ENCODE measurements at regions not wholly inside any gene's neighbourhood (a gene's known extent, or its start where the extent isn't known, plus 50 kb on each side); places are given as distances from the start of the nearest gene placed in this dataset.
"Not testable (repeated sequence)": the region's sequence is repeated elsewhere in the genome, so short reads cannot be mapped to it uniquely, and the experiment has no call there.

GRCh38 chr4:119437515-119437914, 115.6 kb upstream of the FABP2 start:
- not testable (repeated sequence) for H3K27me3 Mint-ChIP-seq, H3K27ac Mint-ChIP-seq, H3K36me3 Mint-ChIP-seq, H3K4me1 Mint-ChIP-seq, H3K9me3 Mint-ChIP-seq, H3K4me3 Mint-ChIP-seq

- not testable (repeated sequence) for H3K4me3 Mint-ChIP-seq, H3K27me3 Mint-ChIP-seq, H3K36me3 Mint-ChIP-seq, H3K4me1 Mint-ChIP-seq, H3K9me3 Mint-ChIP-seq
- peak overlapping the region in 1 of 3 donors; percentile 27 for H3K27ac Mint-ChIP-seq
Observed at GRCh38 chr4:119408561-119409224, 86.8 kb upstream of the FABP2 start.

GRCh38 chr4:119406721-119407460, 85.0 kb upstream of the FABP2 start:
- H3K4me1 Mint-ChIP-seq, H3K27ac Mint-ChIP-seq, H3K36me3 Mint-ChIP-seq, H3K4me3 Mint-ChIP-seq, H3K9me3 Mint-ChIP-seq, H3K27me3 Mint-ChIP-seq: not testable (repeated sequence)

GRCh38 chr4:119406041-119406440, 84.1 kb upstream of the FABP2 start:
- not testable (repeated sequence) for H3K9me3 Mint-ChIP-seq, H3K27ac Mint-ChIP-seq, H3K27me3 Mint-ChIP-seq, H3K4me3 Mint-ChIP-seq, H3K36me3 Mint-ChIP-seq, H3K4me1 Mint-ChIP-seq

- H3K9me3 Mint-ChIP-seq, H3K4me1 Mint-ChIP-seq, H3K27me3 Mint-ChIP-seq, H3K4me3 Mint-ChIP-seq, H3K36me3 Mint-ChIP-seq, H3K27ac Mint-ChIP-seq: not testable (repeated sequence)
Observed at GRCh38 chr4:119402322-119403308, 80.7 kb upstream of the FABP2 start.

GRCh38 chr4:119395701-119396100, 73.8 kb upstream of the FABP2 start:
- H3K36me3 Mint-ChIP-seq, H3K4me1 Mint-ChIP-seq, H3K27ac Mint-ChIP-seq, H3K4me3 Mint-ChIP-seq, H3K9me3 Mint-ChIP-seq, H3K27me3 Mint-ChIP-seq: not testable (repeated sequence)

GRCh38 chr4:119394826-119395225, 72.9 kb upstream of the FABP2 start:
- Mint-ChIP-seq H3K4me1 (no peaks in the 10 kb centered on the region), H3K4me3 (no peak overlapping the region), H3K36me3 (no peaks in the 10 kb centered on the region), H3K27ac (no peak overlapping the region), H3K9me3 (no peaks in the 10 kb centered on the region), H3K27me3 (no peaks in the 10 kb centered on the region)

- H3K27ac Mint-ChIP-seq, H3K4me1 Mint-ChIP-seq, H3K27me3 Mint-ChIP-seq, H3K36me3 Mint-ChIP-seq, H3K9me3 Mint-ChIP-seq, H3K4me3 Mint-ChIP-seq: not testable (repeated sequence)
Observed at GRCh38 chr4:119388791-119389190, 66.9 kb upstream of the FABP2 start.

GRCh38 chr4:119374616-119375015, 52.7 kb upstream of the FABP2 start:
- not testable (repeated sequence) for H3K9me3 Mint-ChIP-seq, H3K27me3 Mint-ChIP-seq, H3K4me3 Mint-ChIP-seq, H3K36me3 Mint-ChIP-seq
- peak overlapping the region in 1 of 3 donors; percentile 47 for H3K27ac Mint-ChIP-seq
- peaks cover 10 to 16% (median 13%) of the 10 kb centered on the region in 3 donors for H3K4me1 Mint-ChIP-seq

GRCh38 chr4:119372316-119373062, 50.6 kb upstream of the FABP2 start:
- not testable (repeated sequence) for H3K9me3 Mint-ChIP-seq, H3K4me3 Mint-ChIP-seq, H3K27me3 Mint-ChIP-seq, H3K36me3 Mint-ChIP-seq, H3K27ac Mint-ChIP-seq
- H3K4me1 Mint-ChIP-seq: peaks cover 10 to 18% (median 13%) of the 10 kb centered on the region in 3 donors
